Hepatocyte (in vitro differentiated cells): ENCODE measurements at regions not wholly inside any gene's neighbourhood (a gene's known extent, or its start where the extent isn't known, plus 50 kb on each side); places are given as distances from the start of the nearest gene placed in this dataset.

ENCODE experiments used
- CTCF ChIP-seq: fragments of 200-600 bp; sonication (generic); IDR thresholded peaks from 2 replicates; pipeline ENCODE4 v1.5.1; 2016; ENCODE audit warnings: antibody characterized with exemption, mild to moderate bottlenecking; ENCODE audit not compliant: poor library complexity
- EZH2phosphoT487 ChIP-seq: fragments of 200-600 bp; sonication (generic); IDR thresholded peaks from one replicate; pipeline ENCODE4 v1.6.1; 2018; ENCODE audit warnings: antibody characterized with exemption, mild to moderate bottlenecking, low read depth, moderate library complexity; ENCODE audit not compliant: unreplicated experiment, severe bottlenecking

- TF ChIP-seq CTCF (no peak), EZH2phosphoT487 (no peak)
Observed at GRCh38 chr7:67754651-67755050, 758.0 kb downstream of the TYW1 start.
